ENCODE measurements at regions not wholly inside any gene's neighbourhood (a gene's known extent, or its start where the extent isn't known, plus 50 kb on each side); places are given as distances from the start of the nearest gene placed in this dataset.

DNA sequence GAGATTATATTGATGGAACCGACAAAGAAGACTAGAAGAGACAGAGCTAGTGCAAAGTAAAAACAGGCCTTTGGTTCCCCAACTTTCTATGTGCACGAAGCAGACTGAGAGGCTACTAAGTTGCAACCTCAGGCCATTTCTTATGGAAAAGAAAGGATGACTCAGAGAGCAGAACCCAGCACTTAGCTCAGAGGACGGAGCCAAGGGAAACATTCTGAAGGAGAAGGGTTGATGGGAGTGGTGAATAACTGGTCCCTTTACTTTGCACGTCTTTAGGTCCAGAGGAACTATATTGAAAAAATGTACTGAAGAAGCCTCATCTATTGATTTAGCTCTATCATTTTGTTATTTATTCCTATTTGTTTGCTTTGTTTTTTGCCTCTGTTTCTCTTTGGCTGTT lies 182.1 kb downstream of the CPE start:
- Histone ChIP-seq H4K91ac (ENCODE audit: insufficient read length, low read depth, low read length) (no peak overlapping the region), H2AFZ (ENCODE audit: low read length) (no peak overlapping the region), H2BK15ac (ENCODE audit: low read depth, low read length) (no peak overlapping the region), H2BK20ac (ENCODE audit: low read depth, low read length, poor library complexity, severe bottlenecking) (no peak overlapping the region), H3K4ac (ENCODE audit: low read depth, low read length) (no peak overlapping the region), H3K79me1 (ENCODE audit: insufficient read depth, low read depth, low read length, poor library complexity, severe bottlenecking) (no peaks in the 10 kb centered on the region), H3K9ac (ENCODE audit: extremely low read depth, insufficient read length, low read length) (no peak overlapping the region), H3T11ph (ENCODE audit: low read length) (no peak overlapping the region), H3K18ac (ENCODE audit: insufficient read length, low read depth, low read length) (no peak overlapping the region), H4K20me1 (ENCODE audit: control insufficient read depth, insufficient read depth, insufficient read length) (no peaks in the 10 kb centered on the region), H2BK12ac (ENCODE audit: insufficient read length, low read depth, low read length) (no peak overlapping the region), H3K56ac (ENCODE audit: insufficient read length, low read depth, low read length) (no peak overlapping the region), H3K79me2 (ENCODE audit: insufficient read depth, low read length) (no peaks in the 10 kb centered on the region), H2AK5ac (ENCODE audit: insufficient read length, low read length) (no peak overlapping the region), H3K4me1 (ENCODE audit: insufficient read depth, low read length) (no peaks in the 10 kb centered on the region), H3K9me3 (ENCODE audit: control insufficient read depth, low read depth, low read length) (no peaks in the 10 kb centered on the region), H4K5ac (ENCODE audit: insufficient read length, low read depth, low read length) (no peak overlapping the region), H3K23ac (ENCODE audit: insufficient read length, low read depth, low read length) (no peak overlapping the region), H2BK5ac (ENCODE audit: insufficient read length, low read length) (no peak overlapping the region), H3K27ac (ENCODE audit: insufficient read length, low read depth, low read length) (no peak overlapping the region), H2BK120ac (ENCODE audit: low read depth, low read length, poor library complexity, severe bottlenecking) (no peak overlapping the region), H3K4me2 (ENCODE audit: insufficient read depth, insufficient read length, low read length) (no peak overlapping the region), H3K23me2 (ENCODE audit: insufficient read length, low read depth, low read length, poor library complexity, severe bottlenecking) (no peaks in the 10 kb centered on the region), H4K8ac (replicated peaks; ENCODE audit: insufficient read length, low read depth, low read length) (no peak overlapping the region), H3K27me3 (ENCODE audit: insufficient read depth, low read length) (no peaks in the 10 kb centered on the region), H3K14ac (ENCODE audit: insufficient read depth, low read length) (no peak overlapping the region)
- no peak overlapping the region for H3K4me3 Mint-ChIP-seq
- no peak overlapping the region for H3K27ac Mint-ChIP-seq
- H3K36me3 Mint-ChIP-seq (ENCODE audit: insufficient read depth in 1 of 3, low read depth in 3 of 3): peaks cover 0 to 8% (median 2%) of the 10 kb centered on the region in 3 experiments; a peak in 2 of 7 replicates
- TF ChIP-seq, protein P1, sequence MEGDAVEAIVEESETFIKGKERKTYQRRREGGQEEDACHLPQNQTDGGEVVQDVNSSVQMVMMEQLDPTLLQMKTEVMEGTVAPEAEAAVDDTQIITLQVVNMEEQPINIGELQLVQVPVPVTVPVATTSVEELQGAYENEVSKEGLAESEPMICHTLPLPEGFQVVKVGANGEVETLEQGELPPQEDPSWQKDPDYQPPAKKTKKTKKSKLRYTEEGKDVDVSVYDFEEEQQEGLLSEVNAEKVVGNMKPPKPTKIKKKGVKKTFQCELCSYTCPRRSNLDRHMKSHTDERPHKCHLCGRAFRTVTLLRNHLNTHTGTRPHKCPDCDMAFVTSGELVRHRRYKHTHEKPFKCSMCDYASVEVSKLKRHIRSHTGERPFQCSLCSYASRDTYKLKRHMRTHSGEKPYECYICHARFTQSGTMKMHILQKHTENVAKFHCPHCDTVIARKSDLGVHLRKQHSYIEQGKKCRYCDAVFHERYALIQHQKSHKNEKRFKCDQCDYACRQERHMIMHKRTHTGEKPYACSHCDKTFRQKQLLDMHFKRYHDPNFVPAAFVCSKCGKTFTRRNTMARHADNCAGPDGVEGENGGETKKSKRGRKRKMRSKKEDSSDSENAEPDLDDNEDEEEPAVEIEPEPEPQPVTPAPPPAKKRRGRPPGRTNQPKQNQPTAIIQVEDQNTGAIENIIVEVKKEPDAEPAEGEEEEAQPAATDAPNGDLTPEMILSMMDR (conservative IDR thresholded peaks at IDR 0.05): no peak
- DNase-seq: no peak
- H3K4me1 Mint-ChIP-seq: no peaks in the 10 kb centered on the region
- no peaks in the 10 kb centered on the region for H3K27me3 Mint-ChIP-seq (ENCODE audit: low read depth)
- peaks cover 0 to 10% of the 10 kb centered on the region in 2 experiments; a peak in 3 of 5 replicates for H3K9me3 Mint-ChIP-seq
- WGBS (ENCODE audit: extremely low coverage, insufficient read length, low lambda C conversion rate): no CpG with 5 or more reads among the region's 4 CpGs

Measured in H9 (cell line).